ENCODE measurements at regions not wholly inside any gene's neighbourhood (a gene's known extent, or its start where the extent isn't known, plus 50 kb on each side); places are given as distances from the start of the nearest gene placed in this dataset.

DNA sequence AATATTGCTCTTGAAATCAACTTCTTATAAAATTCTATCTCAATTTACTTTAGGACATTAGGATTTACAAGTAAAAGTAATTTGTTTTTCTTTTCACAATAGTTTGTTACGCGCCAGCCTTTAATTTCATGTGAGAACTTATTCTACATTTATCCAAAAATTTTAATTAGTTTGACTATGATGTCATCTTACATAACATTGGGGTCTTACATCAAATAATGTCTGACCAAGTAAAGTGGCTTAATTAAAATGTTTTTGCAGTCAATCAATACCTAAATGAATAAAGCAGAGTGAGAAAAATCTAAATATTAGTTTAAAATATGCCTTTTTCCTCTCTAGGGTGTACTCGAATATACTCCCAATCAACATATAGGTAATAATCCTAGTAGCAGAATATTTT, 666.2 kb upstream of the FBXO33 start:
- TF ChIP-seq EZH2 (IDR thresholded peaks at IDR 0.05; ENCODE audit: low read length, unreplicated experiment) (no peak), EZH2phosphoT487 (IDR thresholded peaks at IDR 0.05; ENCODE audit: borderline replicate concordance, low read length) (no peak)
- TF ChIP-seq, protein P1, sequence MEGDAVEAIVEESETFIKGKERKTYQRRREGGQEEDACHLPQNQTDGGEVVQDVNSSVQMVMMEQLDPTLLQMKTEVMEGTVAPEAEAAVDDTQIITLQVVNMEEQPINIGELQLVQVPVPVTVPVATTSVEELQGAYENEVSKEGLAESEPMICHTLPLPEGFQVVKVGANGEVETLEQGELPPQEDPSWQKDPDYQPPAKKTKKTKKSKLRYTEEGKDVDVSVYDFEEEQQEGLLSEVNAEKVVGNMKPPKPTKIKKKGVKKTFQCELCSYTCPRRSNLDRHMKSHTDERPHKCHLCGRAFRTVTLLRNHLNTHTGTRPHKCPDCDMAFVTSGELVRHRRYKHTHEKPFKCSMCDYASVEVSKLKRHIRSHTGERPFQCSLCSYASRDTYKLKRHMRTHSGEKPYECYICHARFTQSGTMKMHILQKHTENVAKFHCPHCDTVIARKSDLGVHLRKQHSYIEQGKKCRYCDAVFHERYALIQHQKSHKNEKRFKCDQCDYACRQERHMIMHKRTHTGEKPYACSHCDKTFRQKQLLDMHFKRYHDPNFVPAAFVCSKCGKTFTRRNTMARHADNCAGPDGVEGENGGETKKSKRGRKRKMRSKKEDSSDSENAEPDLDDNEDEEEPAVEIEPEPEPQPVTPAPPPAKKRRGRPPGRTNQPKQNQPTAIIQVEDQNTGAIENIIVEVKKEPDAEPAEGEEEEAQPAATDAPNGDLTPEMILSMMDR (conservative IDR thresholded peaks at IDR 0.05; ENCODE audit: low read depth, low read length), result no peak
